ENCODE measurements at regions not wholly inside any gene's neighbourhood (a gene's known extent, or its start where the extent isn't known, plus 50 kb on each side); places are given as distances from the start of the nearest gene placed in this dataset.

- no peak overlapping the region for H3K27ac Mint-ChIP-seq
- H3K4me1 Mint-ChIP-seq, result no peaks in the 10 kb centered on the region
- no peaks in the 10 kb centered on the region for H3K27me3 Mint-ChIP-seq
- no peaks in the 10 kb centered on the region for H3K36me3 Mint-ChIP-seq
- H3K4me3 Mint-ChIP-seq, result no peak overlapping the region
- H3K9me3 Mint-ChIP-seq, result no peaks in the 10 kb centered on the region
These were observed 95.0 kb upstream of the PRR16 start for GRCh38 chr5:120368923-120369715.

DNA sequence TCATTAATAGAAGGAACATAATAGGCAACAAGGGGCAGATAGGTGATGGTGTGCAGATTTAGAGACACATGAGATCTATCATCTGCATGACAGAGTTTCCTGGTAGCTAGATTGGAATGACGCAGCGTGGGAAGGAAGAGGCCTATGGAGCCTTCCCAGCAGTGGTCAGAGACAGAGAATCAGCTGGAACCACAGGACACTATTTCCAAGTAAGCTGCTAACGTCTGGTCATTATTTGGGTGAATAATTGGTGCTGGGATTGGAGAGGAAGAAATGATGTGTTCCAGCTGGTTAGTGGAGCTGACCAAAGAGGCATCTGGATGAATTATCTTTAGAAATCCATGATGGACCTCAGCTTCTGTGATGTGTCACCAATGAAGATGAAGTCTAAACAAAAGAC, 91.2 kb upstream of the PRR16 start:
- H3K4me3 Mint-ChIP-seq, result no peak overlapping the region
- peaks cover 0 to 5% (median 3%) of the 10 kb centered on the region in 3 donors for H3K9me3 Mint-ChIP-seq
- no peak overlapping the region for H3K27ac Mint-ChIP-seq
- H3K36me3 Mint-ChIP-seq, result no peaks in the 10 kb centered on the region
- no peaks in the 10 kb centered on the region for H3K4me1 Mint-ChIP-seq
- H3K27me3 Mint-ChIP-seq, result no peaks in the 10 kb centered on the region

DNA sequence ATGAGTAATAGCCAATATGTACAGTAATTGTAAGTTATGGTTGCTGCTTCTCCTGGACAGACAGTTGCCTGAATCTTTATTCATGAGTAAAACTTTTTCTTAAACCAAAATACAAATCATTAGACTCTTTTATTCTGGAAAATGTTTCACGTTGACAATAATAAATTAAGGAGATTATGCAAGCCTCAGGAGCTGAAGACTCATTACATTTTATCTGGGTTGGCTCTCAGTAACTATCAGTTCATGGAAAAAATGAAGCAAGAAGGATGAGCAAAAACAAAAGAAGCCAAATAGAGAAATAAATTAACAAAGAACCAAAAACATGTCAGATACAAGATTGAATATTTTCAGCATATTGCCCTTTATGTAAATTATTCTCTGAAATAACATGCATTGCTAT, 88.9 kb upstream of the PRR16 start:
- Mint-ChIP-seq H3K9me3 (peaks cover 3 to 7% (median 5%) of the 10 kb centered on the region in 3 donors), H3K27me3 (no peaks in the 10 kb centered on the region), H3K36me3 (no peaks in the 10 kb centered on the region), H3K4me1 (no peaks in the 10 kb centered on the region), H3K4me3 (no peak overlapping the region), H3K27ac (no peak overlapping the region)

GRCh38 chr5:120380644-120381043, 83.5 kb upstream of the PRR16 start:
- Mint-ChIP-seq H3K27me3 (no peaks in the 10 kb centered on the region), H3K36me3 (no peaks in the 10 kb centered on the region), H3K27ac (no peak overlapping the region), H3K4me3 (no peak overlapping the region), H3K4me1 (no peaks in the 10 kb centered on the region), H3K9me3 (peaks cover 4 to 7% (median 5%) of the 10 kb centered on the region in 3 donors)

- H3K4me3 Mint-ChIP-seq, result no peak overlapping the region
- no peaks in the 10 kb centered on the region for H3K27me3 Mint-ChIP-seq
- no peaks in the 10 kb centered on the region for H3K36me3 Mint-ChIP-seq
- H3K9me3 Mint-ChIP-seq, result peaks cover under 1 to 7% (median 1%) of the 10 kb centered on the region in 3 donors
- H3K27ac Mint-ChIP-seq, result no peak overlapping the region
- H3K4me1 Mint-ChIP-seq, result no peaks in the 10 kb centered on the region
These were observed 81.3 kb upstream of the PRR16 start for GRCh38 chr5:120382833-120383232.

DNA sequence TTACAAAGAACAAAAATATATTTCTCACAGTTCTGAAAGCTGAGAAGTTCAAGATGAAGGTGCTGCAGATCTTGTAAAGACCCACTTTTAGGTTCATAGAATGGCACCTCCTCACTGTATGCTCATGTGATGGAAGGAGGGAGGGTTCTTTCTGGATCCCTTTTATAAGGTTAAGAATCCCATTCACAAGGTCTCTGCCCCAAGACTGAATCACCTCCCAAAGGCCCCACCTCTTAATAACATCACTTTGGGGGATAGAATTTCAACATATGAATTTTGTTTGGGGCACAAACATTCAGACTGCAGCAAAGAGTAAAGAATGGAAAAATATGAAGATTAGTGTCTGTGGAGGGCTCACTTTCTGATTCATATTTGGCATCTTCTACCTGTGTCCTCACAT, 77.1 kb upstream of the PRR16 start:
- no peak overlapping the region for H3K27ac Mint-ChIP-seq
- H3K4me3 Mint-ChIP-seq, result no peak overlapping the region
- H3K4me1 Mint-ChIP-seq, result no peaks in the 10 kb centered on the region
- H3K9me3 Mint-ChIP-seq, result peaks cover 0 to 2% (median 0%) of the 10 kb centered on the region in 3 donors
- H3K27me3 Mint-ChIP-seq, result no peaks in the 10 kb centered on the region
- no peaks in the 10 kb centered on the region for H3K36me3 Mint-ChIP-seq

- Mint-ChIP-seq H3K27me3 (no peaks in the 10 kb centered on the region), H3K36me3 (no peaks in the 10 kb centered on the region), H3K9me3 (peaks cover 0 to 2% (median 0%) of the 10 kb centered on the region in 3 donors), H3K4me3 (peak overlapping the region in 1 of 4 donors; percentile 39), H3K4me1 (no peaks in the 10 kb centered on the region), H3K27ac (no peak overlapping the region)
These were observed 75.9 kb upstream of the PRR16 start for GRCh38 chr5:120388016-120388781.

GRCh38 chr5:120394259-120394658, 69.8 kb upstream of the PRR16 start:
- H3K27ac Mint-ChIP-seq, result no peak overlapping the region

DNA sequence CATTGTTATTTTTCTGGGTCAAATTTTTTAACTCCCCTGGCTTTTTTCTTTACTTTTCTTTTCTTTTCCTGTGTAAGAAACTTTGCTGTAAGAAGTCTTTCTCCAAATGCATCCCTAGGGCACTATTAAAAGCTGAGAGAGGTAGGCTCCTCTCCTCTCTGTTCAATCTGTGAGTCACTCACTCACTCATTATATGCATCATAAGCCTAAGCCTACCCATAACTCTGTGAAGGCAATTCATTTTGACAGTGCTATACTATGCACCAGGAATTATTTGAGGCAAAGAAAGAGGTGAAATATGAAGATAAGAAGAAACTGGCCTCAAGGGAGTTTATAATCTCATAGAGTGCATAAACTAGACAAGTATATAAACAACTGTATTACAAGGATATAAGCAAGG, 67.9 kb upstream of the PRR16 start:
- peaks cover 3% of the 10 kb centered on the region for H3K27me3 Mint-ChIP-seq

More at GRCh38 chr5:120394259-120394658, 69.8 kb upstream of the PRR16 start:
- H3K4me1 Mint-ChIP-seq, result no peaks in the 10 kb centered on the region
- peaks cover 3% of the 10 kb centered on the region for H3K27me3 Mint-ChIP-seq
- no peak overlapping the region for H3K4me3 Mint-ChIP-seq
- no peaks in the 10 kb centered on the region for H3K36me3 Mint-ChIP-seq
- H3K9me3 Mint-ChIP-seq, result peaks cover 0 to 4% (median 1%) of the 10 kb centered on the region in 3 donors

GRCh38 chr5:120400356-120400755, 63.7 kb upstream of the PRR16 start:
- Mint-ChIP-seq H3K9me3 (peaks cover 0 to 4% (median 2%) of the 10 kb centered on the region in 3 donors), H3K4me1 (no peaks in the 10 kb centered on the region), H3K36me3 (no peaks in the 10 kb centered on the region), H3K27ac (no peak overlapping the region), H3K27me3 (no peaks in the 10 kb centered on the region), H3K4me3 (no peak overlapping the region)

More for the DNA sequence above, 67.9 kb upstream of the PRR16 start:
- peaks cover 0 to 4% (median 4%) of the 10 kb centered on the region in 3 donors for H3K9me3 Mint-ChIP-seq
- H3K36me3 Mint-ChIP-seq, result no peaks in the 10 kb centered on the region
- no peak overlapping the region for H3K4me3 Mint-ChIP-seq
- H3K4me1 Mint-ChIP-seq, result no peaks in the 10 kb centered on the region
- H3K27ac Mint-ChIP-seq, result no peak overlapping the region

DNA sequence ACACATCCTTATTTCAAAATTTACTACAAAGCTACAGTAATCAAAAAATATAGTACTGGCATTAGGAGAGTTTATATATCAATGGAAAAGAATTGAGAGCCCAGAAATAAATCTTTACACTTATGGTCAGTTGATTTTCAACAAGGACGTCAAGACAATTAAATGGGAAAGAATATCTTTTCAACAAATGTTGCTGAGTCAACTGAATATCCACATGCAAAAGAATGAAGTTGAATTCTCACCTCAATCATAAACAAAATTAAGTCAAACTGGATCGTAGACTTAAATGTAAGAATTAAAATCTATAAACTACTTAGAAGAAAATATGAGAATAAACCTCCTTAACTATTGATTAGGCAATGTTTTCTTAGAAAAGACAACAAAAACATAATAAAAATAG, 61.5 kb upstream of the PRR16 start:
- H3K27me3 Mint-ChIP-seq, result no peaks in the 10 kb centered on the region
- H3K9me3 Mint-ChIP-seq, result peaks cover under 1 to 4% (median 2%) of the 10 kb centered on the region in 3 donors
- no peak overlapping the region for H3K27ac Mint-ChIP-seq
- H3K36me3 Mint-ChIP-seq, result no peaks in the 10 kb centered on the region
- H3K4me1 Mint-ChIP-seq, result no peaks in the 10 kb centered on the region
- no peak overlapping the region for H3K4me3 Mint-ChIP-seq

- no peaks in the 10 kb centered on the region for H3K27me3 Mint-ChIP-seq
- no peaks in the 10 kb centered on the region for H3K4me1 Mint-ChIP-seq
- peaks cover 0 to 8% (median 3%) of the 10 kb centered on the region in 3 donors for H3K9me3 Mint-ChIP-seq
These were observed 58.7 kb upstream of the PRR16 start for GRCh38 chr5:120405286-120405864.

DNA sequence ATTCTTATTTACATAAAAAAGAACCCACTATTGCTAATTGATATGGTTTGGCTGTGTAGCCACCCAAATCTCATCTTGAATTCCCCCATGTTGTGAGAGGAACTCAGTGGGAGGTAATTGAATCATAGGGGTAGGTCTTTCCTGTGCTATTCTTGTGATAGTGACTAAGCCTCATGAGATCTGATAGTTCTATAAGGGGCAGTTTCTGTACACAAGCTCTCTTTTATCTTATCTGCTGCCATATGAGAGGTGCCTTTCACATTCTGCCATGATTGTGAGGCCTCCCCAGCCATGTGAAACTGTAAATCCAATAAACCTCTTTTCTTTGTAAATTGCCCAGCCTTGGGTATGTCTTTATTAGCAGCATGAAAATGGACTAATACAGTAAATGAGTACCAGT, 58.2 kb upstream of the PRR16 start:
- no peaks in the 10 kb centered on the region for H3K36me3 Mint-ChIP-seq

More at GRCh38 chr5:120405286-120405864, 58.7 kb upstream of the PRR16 start:
- Mint-ChIP-seq H3K27ac (no peak overlapping the region), H3K36me3 (no peaks in the 10 kb centered on the region), H3K4me3 (no peak overlapping the region)

DNA sequence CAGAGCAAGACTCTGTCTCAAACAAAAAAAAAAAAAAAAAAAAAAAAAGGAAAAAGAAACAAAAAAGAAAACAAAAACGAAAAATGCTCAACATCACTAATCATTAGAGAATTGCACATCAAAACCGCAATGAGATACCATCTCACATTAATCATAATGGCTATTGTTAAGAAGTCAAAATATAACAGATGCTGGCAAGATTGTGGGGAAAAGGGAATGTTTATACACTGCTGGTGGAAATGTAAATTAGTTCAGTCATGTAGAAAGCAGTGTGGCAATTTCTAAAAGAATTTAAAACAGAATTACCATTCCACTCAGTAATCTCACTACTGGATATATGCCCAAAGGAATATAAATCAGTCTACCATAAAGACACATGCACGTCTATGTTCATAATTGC, 50.4 kb upstream of the PRR16 start:
- Mint-ChIP-seq H3K9me3 (peaks cover 0 to 10% (median 1%) of the 10 kb centered on the region in 3 donors), H3K27ac (no peak overlapping the region), H3K4me3 (peak overlapping the region in 1 of 4 donors; percentile 52), H3K36me3 (no peaks in the 10 kb centered on the region), H3K4me1 (peaks cover 0 to 1% (median 1%) of the 10 kb centered on the region in 3 donors), H3K27me3 (no peaks in the 10 kb centered on the region)

More for the DNA sequence above, 58.2 kb upstream of the PRR16 start:
- no peak overlapping the region for H3K4me3 Mint-ChIP-seq
- H3K4me1 Mint-ChIP-seq, result no peaks in the 10 kb centered on the region
- peaks cover 0 to 12% (median 1%) of the 10 kb centered on the region in 3 donors for H3K9me3 Mint-ChIP-seq
- no peak overlapping the region for H3K27ac Mint-ChIP-seq
- no peaks in the 10 kb centered on the region for H3K27me3 Mint-ChIP-seq
